ENCODE measurements at regions not wholly inside any gene's neighbourhood (a gene's known extent, or its start where the extent isn't known, plus 50 kb on each side); places are given as distances from the start of the nearest gene placed in this dataset.

DNA sequence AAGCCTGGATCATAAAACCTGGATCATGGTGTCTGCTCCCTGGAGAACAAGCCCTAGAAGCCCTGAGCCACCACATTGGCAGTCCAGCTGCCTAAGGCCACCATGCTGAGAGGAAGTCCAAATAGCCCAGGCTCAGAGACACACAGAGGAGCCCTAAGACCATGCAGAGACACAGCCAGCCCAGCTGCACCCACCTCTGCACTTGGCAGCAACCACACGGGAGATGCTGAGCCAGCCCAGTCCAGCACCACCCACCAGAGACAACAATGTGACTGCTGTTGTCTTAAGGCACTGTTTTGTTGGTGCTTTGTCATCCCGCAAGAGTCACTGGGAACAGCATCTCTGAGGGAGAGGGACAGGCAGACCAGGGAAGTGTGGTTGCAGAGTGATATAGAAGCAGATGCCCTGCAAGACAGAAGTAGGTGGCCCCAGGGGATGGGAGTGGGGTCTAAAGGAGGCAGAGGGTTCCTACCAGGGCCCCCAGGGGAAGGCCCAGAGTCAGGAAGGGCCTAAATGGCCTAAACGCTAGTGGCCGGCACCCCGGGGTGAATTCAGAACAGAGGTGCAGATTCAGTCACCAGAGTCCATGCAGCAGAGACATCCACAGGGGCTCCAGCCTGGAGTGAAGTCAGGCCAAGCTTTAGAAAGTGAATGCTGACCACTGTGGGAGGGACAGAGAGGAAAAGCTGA, 105.4 kb upstream of the PRR20G start:
- TF ChIP-seq, protein P1, sequence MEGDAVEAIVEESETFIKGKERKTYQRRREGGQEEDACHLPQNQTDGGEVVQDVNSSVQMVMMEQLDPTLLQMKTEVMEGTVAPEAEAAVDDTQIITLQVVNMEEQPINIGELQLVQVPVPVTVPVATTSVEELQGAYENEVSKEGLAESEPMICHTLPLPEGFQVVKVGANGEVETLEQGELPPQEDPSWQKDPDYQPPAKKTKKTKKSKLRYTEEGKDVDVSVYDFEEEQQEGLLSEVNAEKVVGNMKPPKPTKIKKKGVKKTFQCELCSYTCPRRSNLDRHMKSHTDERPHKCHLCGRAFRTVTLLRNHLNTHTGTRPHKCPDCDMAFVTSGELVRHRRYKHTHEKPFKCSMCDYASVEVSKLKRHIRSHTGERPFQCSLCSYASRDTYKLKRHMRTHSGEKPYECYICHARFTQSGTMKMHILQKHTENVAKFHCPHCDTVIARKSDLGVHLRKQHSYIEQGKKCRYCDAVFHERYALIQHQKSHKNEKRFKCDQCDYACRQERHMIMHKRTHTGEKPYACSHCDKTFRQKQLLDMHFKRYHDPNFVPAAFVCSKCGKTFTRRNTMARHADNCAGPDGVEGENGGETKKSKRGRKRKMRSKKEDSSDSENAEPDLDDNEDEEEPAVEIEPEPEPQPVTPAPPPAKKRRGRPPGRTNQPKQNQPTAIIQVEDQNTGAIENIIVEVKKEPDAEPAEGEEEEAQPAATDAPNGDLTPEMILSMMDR (IDR thresholded peaks at IDR 0.05), result no peak
- TF ChIP-seq POLR2A (IDR thresholded peaks at IDR 0.05), result no peak
